Esophagus muscularis mucosa (tissue), 4 donors: ENCODE measurements at regions not wholly inside any gene's neighbourhood (a gene's known extent, or its start where the extent isn't known, plus 50 kb on each side); places are given as distances from the start of the nearest gene placed in this dataset.

Source experiments
- CTCF ChIP-seq, 3 experiments: fragments of 200-600 bp in 2 of 3; fragments of 450-650 bp in 1 of 3; sonication (generic) in 2 of 3; IDR thresholded peaks; one replicate each; pipeline ENCODE4 v1.5.1; 2017 to 2019; ENCODE audit warnings: antibody characterized with exemption in 3 of 3, mild to moderate bottlenecking in 2 of 3, moderate library complexity in 1 of 3
- EP300 ChIP-seq: sonication (generic); formaldehyde crosslinking; IDR thresholded peaks from one replicate; pipeline ENCODE4 v1.6.1; 2017; ENCODE audit warnings: antibody characterized with exemption
- POLR2A ChIP-seq: fragments of 450-650 bp; IDR thresholded peaks from one replicate; pipeline ENCODE4 v1.6.1; 2017; ENCODE audit warnings: antibody characterized with exemption, moderate library complexity, mild to moderate bottlenecking, low read depth
- POLR2AphosphoS5 ChIP-seq, 2 donors: sonication (generic); formaldehyde crosslinking; IDR thresholded peaks; one replicate each; pipeline ENCODE4 v1.6.1; 2017; ENCODE audit warnings: antibody characterized with exemption in 2 of 2

- TF ChIP-seq POLR2A (no peak), CTCF (IDR thresholded peaks at IDR 0.05) (no peak), POLR2AphosphoS5 (IDR thresholded peaks at IDR 0.05) (no peak), EP300 (no peak)
Observed at GRCh38 chr21:27419153-27419552, 452.3 kb upstream of the ADAMTS5 start.
